Duodenal mucosa (tissue), 2 donors: ENCODE measurements at regions not wholly inside any gene's neighbourhood (a gene's known extent, or its start where the extent isn't known, plus 50 kb on each side); places are given as distances from the start of the nearest gene placed in this dataset.

Experiments used
- H3K27ac ChIP-seq: one replicate; pipeline ENCODE4 v1.7.0; 2013; ENCODE audit warnings: low read depth, low read length
- H3K27me3 ChIP-seq, 2 donors: one replicate each; pipeline ENCODE4 v1.7.0; 2013; ENCODE audit warnings: low read length in 2 of 2, control low read depth in 1 of 2; ENCODE audit not compliant: insufficient read depth in 2 of 2, control insufficient read depth in 1 of 2
- H3K36me3 ChIP-seq, 2 donors: one replicate each; pipeline ENCODE4 v1.7.0; 2013; ENCODE audit warnings: low read length in 2 of 2, control low read depth in 1 of 2; ENCODE audit not compliant: insufficient read depth in 2 of 2, control insufficient read depth in 1 of 2
- H3K4me1 ChIP-seq, 2 donors: one replicate each; pipeline ENCODE4 v1.7.0; 2013; ENCODE audit warnings: low read length in 2 of 2, control low read depth in 1 of 2; ENCODE audit not compliant: insufficient read depth in 2 of 2, control insufficient read depth in 1 of 2
- H3K4me3 ChIP-seq, 2 donors: one replicate each; pipeline ENCODE4 v1.7.0; 2013; ENCODE audit warnings: low read length in 2 of 2, low read depth in 1 of 2
- H3K9ac ChIP-seq, 2 donors: one replicate each; pipeline ENCODE4 v1.7.0; 2013; ENCODE audit warnings: low read length in 2 of 2, low read depth in 1 of 2
- H3K9me3 ChIP-seq, 2 donors: one replicate each; pipeline ENCODE4 v1.7.0; 2013; ENCODE audit warnings: low read length in 2 of 2, control low read depth in 1 of 2; ENCODE audit not compliant: control insufficient read depth in 1 of 2

DNA sequence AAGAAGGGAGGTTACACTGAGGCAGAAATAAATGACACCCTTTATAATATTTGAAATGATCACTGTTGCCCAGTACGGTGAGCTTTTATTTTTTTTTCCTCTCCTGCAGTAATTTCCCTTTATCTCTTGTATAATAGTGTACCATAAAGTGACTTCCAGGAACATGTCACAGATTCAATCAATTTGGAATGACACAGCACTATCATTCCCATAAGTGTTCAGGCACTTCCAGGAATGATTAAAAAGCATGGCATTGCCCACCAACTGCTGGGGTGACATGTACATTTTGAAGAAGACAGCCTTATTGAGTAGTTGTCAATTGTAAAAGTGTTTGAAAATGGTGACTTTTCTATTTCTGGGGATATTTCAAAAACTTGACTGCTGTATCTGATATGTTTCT is 1700.9 kb upstream of the NUDT12 start:
- H3K9me3 ChIP-seq: no peaks in the 10 kb centered on the region
- H3K36me3 ChIP-seq: no peaks in the 10 kb centered on the region

DNA sequence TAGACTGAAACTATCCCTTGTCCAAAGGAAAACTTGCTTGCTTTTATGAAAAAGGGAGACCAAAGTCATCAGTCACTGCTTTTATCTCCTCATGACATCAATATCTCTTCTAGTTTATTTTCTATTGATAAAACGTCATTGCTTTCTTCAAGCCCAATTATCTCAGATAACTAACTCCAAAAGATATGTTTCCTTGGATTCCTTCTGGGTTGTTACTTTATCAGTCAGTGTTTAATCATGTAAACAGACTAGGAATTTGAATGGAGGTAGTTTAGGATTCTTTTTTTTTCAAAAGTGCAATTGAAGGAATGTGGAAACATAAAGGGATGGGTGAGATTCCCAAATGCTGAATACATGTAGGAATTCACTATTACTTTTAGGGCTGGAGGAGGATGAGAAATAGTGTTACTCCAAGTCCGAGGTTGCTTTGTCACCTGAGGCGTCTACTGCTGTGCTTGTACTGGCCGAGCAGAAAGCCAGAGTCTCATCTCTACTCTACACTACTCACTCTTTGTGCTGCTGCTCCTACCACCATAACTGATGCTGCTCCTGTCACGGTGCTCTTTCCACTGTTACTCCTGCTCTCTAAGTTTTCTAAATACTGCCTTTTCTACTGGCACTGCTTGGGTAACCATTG is 1697.1 kb upstream of the NUDT12 start:
- H3K9me3 ChIP-seq: no peaks in the 10 kb centered on the region
- no peak overlapping the region for H3K9ac ChIP-seq
- no peaks in the 10 kb centered on the region for H3K4me1 ChIP-seq
- H3K36me3 ChIP-seq: no peaks in the 10 kb centered on the region
- no peaks in the 10 kb centered on the region for H3K27me3 ChIP-seq
- no peak overlapping the region for H3K27ac ChIP-seq
- no peak overlapping the region for H3K4me3 ChIP-seq

More for the DNA sequence above, 1700.9 kb upstream of the NUDT12 start:
- no peaks in the 10 kb centered on the region for H3K27me3 ChIP-seq
- no peak overlapping the region for H3K9ac ChIP-seq
- no peak overlapping the region for H3K4me3 ChIP-seq
- no peak overlapping the region for H3K27ac ChIP-seq
- H3K4me1 ChIP-seq: no peaks in the 10 kb centered on the region

DNA sequence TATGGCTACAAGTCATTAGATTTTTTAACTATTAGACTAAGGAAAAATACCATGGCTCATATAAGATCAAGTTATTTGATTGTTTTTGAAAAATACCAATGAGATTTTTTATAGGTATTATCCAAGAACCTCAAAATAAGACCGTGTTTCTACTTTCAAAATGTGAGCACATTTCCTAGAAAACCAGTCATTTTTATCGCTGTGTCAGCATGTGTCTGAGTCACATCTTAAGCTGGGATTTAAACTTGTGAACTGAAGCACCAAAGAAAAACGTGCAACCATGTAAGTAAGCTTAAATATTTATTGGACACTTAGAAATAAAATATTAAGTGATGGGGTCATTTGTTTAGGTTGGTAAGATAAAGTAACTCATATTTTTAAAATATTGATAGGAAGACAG is 1676.0 kb upstream of the NUDT12 start:
- Histone ChIP-seq H3K27me3 (no peaks in the 10 kb centered on the region), H3K9ac (no peak overlapping the region), H3K4me1 (no peaks in the 10 kb centered on the region), H3K36me3 (no peaks in the 10 kb centered on the region), H3K9me3 (no peaks in the 10 kb centered on the region), H3K4me3 (no peak overlapping the region), H3K27ac (no peak overlapping the region)

DNA sequence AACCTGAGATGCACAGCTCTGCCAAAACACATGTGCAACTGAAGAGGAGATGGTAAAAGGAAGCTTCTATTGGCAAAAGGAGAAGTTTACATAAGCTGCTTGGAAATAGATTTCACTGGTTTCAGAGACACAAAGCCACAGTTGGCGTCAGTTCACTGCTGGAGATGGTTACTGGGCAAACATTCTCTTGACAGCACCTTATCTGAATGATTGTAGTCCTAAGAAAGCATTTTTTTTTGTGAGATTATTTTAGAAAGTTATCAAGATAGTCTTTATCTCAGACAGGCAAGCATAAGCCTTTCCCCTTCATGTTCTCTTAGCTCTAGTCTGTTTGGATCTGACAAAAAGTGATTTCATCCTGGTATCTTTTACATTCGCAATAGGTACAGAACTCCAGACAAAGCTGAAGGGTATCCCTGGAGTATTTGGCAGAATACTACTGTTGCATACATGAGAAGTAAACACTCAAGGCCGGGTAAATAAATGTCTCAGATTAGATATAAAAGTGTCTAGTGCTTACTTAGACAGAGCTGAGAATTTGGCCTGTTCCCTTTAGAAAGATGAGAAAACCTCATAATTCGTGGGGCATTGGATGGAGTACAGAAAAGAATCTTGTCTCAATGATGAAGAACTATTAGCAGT is 1668.0 kb upstream of the NUDT12 start:
- H3K36me3 ChIP-seq: no peaks in the 10 kb centered on the region
- no peaks in the 10 kb centered on the region for H3K4me1 ChIP-seq
- no peaks in the 10 kb centered on the region for H3K9me3 ChIP-seq
- H3K27me3 ChIP-seq: no peaks in the 10 kb centered on the region
- H3K4me3 ChIP-seq: no peak overlapping the region
- H3K27ac ChIP-seq: no peak overlapping the region
- no peak overlapping the region for H3K9ac ChIP-seq

DNA sequence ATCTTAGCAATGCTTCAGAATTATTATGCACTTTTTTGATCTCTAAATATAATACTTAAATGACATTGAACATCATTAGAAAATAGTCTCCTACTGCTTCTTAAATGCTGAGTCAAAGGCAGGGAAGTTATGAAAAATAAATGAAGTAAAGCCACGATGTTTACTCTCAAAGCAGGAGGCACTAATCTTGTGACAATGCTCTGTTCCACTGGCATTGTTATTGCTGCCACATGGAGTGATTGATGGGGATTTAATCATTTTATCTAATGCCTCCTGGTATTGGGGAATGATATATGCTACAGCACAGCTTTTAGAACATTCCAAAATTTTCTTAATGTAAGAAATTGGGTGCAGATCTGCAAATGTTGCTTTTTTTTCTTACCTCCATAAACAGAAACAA is 1655.4 kb upstream of the NUDT12 start:
- H3K27ac ChIP-seq: no peak overlapping the region
- H3K36me3 ChIP-seq: no peaks in the 10 kb centered on the region
- no peak overlapping the region for H3K4me3 ChIP-seq
- peaks cover 3 to 4% of the 10 kb centered on the region in 2 donors for H3K9me3 ChIP-seq
- no peak overlapping the region for H3K9ac ChIP-seq
- H3K27me3 ChIP-seq: no peaks in the 10 kb centered on the region
- H3K4me1 ChIP-seq: no peaks in the 10 kb centered on the region

DNA sequence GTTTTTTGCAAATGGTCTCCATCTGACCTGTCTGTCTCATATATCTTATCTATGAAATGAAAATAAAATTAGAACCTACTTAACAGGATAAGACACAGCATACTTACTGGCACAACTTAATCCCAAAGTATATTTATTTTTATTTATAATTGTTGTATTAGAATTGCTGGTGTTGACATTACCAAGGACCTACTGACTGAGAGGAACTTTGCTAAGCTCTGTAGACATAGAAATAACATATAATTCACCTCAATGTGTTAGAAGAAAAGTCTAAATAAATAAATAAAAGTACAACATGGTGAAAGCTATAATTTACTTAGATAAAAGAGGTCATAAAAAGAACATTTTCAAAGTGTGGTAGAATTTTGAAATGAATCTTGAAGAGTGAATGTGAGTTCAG is 1650.5 kb upstream of the NUDT12 start:
- Histone ChIP-seq H3K4me3 (no peak overlapping the region), H3K4me1 (no peaks in the 10 kb centered on the region), H3K9ac (no peak overlapping the region), H3K9me3 (peaks cover 3 to 7% of the 10 kb centered on the region in 2 donors), H3K36me3 (no peaks in the 10 kb centered on the region), H3K27ac (no peak overlapping the region), H3K27me3 (no peaks in the 10 kb centered on the region)

DNA sequence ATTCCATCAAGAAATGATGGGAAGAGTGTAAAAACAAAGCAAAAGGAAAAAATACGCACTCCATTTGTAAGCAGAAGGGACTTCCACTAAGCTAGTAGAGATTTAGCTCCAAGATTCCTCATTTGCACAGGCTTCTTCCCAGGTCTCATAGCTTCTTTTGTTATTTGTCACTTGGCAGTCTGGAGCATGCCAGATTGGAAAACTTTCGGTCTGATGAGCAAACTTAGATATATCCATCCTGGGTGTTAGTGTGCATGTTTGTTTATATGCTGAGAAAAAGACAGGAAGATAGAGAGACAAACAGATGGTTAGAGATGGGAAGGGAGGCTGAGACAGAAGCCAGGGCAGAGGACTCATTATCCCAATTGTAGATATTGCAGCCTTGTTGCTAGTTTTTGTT is 1644.5 kb upstream of the NUDT12 start:
- Histone ChIP-seq H3K4me1 (no peaks in the 10 kb centered on the region), H3K27me3 (no peaks in the 10 kb centered on the region), H3K36me3 (no peaks in the 10 kb centered on the region), H3K9ac (no peak overlapping the region), H3K27ac (no peak overlapping the region), H3K9me3 (peaks cover 0 to 7% of the 10 kb centered on the region in 2 donors), H3K4me3 (no peak overlapping the region)

DNA sequence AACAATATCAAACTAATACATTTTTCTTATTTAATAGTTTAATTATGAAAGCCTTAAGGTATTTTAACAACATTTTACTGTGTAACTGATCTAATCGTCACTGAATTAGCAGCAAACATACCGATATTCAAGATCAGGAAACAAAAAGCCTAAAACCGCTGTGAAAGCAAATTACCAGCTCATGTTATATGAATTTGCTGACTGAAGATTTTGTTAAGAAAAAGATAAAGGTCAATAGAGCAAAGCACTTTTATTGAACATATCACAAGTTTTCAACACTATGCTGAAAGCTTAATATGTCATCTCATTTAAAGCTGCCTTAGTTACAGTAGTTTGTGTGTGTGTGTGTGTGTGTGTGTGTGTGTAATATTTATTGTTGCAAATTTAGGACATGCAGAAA is 1634.9 kb upstream of the NUDT12 start:
- Histone ChIP-seq H3K27ac (no peak overlapping the region), H3K36me3 (no peaks in the 10 kb centered on the region), H3K9ac (no peak overlapping the region), H3K9me3 (no peaks in the 10 kb centered on the region), H3K4me1 (no peaks in the 10 kb centered on the region), H3K27me3 (no peaks in the 10 kb centered on the region), H3K4me3 (no peak overlapping the region)

DNA sequence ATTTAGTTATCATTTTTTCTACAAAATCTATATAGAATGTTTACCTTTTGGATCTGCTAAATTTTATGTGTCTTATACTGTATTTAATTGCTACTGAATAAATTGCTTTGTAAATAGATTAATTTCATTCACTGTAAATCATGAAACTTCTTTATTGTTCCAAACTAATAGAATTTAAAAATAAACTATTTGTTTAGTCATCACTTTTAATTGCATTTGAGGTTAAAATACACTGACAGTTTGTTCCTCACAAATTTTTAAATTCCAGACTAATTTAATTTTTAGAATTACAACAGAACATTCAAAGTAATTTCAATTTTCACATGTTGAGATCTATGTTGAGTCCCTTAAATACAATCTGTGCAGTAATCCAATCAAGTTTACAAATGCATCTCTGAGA is 1633.2 kb upstream of the NUDT12 start:
- H3K4me3 ChIP-seq: no peak overlapping the region
- H3K27ac ChIP-seq: no peak overlapping the region
- H3K4me1 ChIP-seq: no peaks in the 10 kb centered on the region
- H3K9ac ChIP-seq: no peak overlapping the region
- no peaks in the 10 kb centered on the region for H3K9me3 ChIP-seq
- H3K36me3 ChIP-seq: no peaks in the 10 kb centered on the region
- H3K27me3 ChIP-seq: no peaks in the 10 kb centered on the region

DNA sequence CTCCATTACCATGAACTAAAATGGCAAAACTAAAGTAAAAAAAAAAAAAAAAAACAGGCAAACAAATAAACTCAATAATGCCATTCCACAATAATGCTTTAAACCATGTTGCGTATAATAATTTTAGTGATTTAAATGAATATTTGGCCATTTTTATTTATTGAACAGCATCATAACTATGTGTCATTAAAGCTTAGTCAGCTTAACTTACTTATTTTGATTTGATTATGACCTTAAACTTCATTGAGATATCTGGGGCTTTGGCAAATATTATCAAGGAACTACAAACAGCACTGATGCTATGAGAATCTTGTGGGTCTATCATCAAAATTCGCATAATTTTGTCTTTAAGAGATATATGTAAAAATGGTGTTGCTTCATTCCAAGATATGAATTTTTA is 1610.3 kb upstream of the NUDT12 start:
- Histone ChIP-seq H3K4me3 (no peak overlapping the region), H3K27ac (no peak overlapping the region), H3K9me3 (peaks cover 0 to 9% of the 10 kb centered on the region in 2 donors), H3K36me3 (no peaks in the 10 kb centered on the region), H3K4me1 (no peaks in the 10 kb centered on the region), H3K27me3 (no peaks in the 10 kb centered on the region), H3K9ac (no peak overlapping the region)
